NCI-H2171 treated with DMSO at 0.1 percent for 48 hours (cell line): ENCODE measurements at regions not wholly inside any gene's neighbourhood (a gene's known extent, or its start where the extent isn't known, plus 50 kb on each side); places are given as distances from the start of the nearest gene placed in this dataset.
"Not testable (repeated sequence)": the region's sequence is repeated elsewhere in the genome, so short reads cannot be mapped to it uniquely, and the experiment has no call there.

ENCODE experiments used
- DNase-seq: peaks from one replicate; lab custom pipeline; 2025; lab: John Stamatoyannopoulos, UW

DNA sequence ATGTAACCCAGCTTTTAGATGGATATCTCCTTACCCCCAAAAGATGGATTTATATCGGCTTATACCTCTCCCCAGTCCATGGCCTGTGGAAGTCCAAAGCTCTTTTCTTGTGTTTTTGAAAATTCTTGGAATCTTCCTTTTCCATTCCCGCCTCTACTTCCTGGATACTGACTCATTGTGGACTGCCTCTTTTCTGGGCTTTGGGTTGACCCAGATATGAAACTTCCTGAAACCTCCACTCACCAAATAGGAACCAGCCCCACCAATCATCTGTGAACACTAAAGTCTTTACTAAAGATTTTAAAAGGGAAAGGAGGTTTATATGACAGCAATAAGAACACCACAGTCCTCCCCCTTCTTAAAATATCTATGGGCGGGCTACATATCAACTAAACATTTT lies 163.4 kb upstream of the SYN3 start:
- DNase-seq, result no peak

DNA sequence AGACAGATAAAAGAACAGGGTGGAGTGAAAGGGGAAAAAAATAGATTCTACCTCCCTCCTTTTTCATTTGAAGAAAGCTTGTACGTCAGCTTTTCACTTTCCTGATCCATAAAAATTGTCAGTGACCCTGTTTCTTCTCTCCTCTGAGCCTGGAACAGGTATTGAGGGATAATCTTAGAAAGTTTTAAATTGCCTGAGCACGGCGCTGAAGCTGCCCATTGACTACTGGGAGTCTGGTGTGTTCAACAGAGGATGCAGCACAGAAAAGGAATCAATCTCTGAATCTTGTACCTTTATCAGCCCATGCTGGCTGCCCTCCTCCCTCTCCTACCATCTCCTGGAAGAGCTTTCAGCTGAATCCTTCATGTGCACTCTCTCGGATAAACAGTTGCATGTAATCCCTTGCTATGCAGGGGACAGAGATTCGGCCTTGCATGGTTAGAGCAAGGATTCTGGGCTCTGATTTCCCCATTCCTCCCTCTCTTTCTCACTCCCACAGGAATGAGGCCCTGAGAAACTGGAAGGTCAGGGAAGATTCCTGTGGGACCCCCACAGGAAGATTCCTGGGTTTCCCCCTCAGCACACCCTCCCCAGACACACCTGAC lies 162.4 kb upstream of the SYN3 start:
- no peak for DNase-seq

DNA sequence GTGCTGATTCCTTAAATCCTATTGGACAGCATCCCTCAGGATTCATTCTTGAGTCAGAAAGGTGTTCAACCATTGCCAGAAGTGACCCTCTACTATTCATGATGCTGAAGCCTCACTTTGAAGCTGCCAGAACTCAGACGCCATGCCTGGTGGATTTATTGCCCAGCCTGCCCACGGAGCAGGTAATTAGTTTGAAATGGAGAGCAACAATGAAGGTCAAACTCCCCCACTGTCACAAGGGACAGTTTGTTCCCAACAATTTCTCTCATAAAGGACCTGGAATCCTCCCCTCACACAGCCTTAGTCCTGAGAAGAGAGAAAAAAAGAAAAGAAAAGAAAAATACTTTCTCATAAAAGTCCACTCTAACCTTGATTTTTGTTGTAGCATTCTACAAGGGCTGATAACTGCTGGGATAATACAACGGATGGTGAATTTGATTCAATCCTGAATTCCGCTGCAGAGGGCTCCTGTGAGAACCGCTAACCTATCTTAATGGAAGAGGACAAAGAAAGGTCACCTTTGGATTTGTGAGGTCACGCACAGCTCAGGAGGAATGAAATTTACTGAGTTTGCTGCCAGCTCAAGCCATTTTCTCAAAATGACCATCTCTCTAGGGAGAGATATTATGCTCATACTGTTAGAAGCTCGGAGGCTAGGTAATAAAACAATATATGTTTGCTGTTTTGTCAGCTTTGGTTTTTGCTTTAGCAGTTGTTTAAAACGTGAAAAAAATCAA lies 161.6 kb upstream of the SYN3 start:
- DNase-seq, result no peak

DNA sequence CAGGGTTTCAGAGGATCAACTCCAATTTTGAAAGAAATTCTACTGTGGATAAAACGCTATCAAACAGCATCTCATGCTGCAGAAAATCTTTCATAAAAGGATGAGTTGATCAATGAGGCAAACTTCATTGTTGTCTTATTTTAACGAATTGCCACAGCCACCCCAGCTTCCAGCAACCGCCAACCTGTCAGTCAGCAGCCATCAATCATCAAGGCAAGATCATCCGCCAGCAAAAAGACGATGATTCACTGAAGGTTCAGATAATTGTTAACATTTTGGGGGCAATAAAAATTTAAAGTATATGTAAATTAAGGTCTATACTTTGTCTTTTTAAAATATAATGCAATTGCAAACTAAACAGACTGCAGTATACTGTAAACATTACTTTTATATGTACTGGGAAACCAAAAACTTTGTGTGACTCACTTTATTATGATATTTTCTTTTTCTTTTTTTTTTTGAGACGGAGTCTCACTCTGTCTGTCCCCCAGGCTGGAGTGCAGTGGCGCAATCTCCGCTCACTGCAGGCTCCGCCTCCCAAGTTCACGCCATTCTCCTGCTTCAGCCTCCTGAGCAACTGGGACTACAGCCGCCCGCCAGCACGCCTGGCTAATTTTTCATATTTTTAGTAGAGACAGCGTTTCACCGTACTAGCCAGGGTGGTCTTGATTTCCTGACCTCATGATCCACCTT lies 155.3 kb upstream of the SYN3 start:
- DNase-seq, result no peak

DNA sequence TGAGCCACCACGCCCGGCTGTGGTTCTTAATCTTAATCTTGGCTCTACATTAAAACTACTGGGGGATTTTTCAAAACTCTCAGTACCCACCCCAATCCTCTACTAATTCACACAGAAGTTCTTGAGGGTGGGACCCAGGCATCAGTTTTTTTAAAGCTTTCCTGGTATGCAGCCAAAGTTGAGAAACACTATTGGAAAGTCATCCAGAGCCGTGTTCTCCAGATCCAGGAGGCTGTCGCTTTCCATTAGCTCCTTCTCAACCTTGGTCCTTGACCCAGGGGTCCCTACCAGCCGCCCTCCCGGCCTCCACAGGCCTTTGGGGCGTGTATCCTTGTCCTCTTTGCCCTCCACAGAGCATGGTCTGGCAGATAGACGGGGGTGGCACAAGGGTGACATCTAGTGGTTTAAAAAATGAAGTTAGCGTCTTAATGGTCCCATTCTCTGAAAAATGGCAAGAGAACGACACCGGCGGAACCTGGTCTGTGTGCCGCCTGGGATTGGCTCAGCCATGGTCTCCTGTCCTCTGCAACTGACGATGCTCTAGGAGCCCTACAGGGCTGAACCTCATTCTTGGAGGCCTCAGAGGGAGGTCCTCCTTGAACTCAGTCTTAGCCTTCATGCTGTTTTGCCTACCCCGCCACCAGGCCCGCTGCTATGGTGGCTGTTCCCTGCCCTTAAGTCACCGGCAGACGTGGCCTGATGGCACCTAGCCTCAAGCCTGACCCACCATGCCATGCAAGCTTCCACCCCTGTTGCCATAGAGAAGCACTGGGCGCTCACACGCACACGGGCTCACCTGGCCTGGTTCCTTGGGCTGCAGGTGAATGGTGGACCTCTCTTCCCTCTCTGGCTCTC lies 152.0 kb upstream of the SYN3 start:
- DNase-seq, result peak; percentile 74

DNA sequence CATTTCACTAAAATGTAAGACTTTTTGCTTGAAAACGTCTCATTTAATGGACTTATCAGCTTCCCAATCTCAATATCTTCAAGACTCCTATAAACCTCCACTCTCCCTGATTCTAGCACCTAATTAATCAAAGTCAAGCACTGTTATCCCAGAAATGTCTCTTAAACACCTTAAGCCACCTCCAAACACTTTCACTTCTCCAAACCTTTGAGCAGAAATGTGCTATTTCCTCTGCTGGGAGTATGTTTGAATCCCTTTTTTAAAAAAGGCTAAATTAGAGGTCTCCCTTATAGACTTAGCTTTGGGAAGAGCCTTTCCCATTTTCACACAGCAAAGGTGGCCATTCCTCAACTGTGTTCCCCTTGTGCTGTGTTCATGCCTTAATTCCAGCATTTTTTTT lies 146.2 kb upstream of the SYN3 start:
- no peak for DNase-seq

DNA sequence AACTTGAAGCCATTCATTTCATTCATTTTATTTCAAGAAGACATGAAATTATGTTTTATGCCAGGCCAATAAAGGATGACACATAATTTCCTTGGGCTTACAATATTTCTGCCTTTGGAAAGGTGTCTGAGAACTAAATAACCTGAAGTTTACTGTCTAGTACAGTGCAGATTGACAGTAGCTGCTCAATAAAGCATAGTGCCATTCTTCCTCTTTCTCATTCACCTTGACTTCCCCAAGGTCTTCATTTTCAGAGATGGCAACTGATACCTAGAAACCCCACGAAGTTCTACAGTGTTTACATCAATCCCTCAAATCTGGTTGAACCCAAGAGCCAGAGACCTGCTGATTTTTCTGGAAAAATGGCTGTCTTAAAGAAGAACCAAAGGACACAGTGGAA lies 144.3 kb upstream of the SYN3 start:
- DNase-seq, result no peak

DNA sequence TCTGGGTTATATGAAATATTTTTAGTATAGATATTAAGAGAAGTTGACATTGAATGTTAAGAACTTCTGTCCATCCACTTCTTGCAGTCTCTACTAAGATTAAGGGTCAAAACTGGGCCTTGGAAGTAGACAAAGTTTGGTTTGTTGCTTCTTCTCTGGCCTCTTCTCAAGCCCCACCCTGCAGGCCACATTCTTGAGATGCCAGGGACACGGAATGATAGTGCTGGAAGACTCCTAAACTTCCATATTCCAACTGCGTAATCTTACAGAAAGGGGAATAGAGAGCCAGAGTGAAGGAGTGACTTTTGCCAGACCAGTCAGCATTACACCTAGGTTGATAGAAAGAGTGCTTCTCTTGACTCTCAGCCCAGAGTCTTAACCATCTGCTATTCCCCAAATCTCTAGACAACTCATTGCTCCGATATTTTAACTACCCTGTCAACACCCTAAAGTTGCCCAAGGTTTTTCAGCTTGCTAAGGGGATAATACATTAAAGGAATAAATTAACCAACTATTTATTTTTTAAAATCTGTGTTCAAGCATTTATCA lies 136.4 kb upstream of the SYN3 start:
- DNase-seq, result no peak

DNA sequence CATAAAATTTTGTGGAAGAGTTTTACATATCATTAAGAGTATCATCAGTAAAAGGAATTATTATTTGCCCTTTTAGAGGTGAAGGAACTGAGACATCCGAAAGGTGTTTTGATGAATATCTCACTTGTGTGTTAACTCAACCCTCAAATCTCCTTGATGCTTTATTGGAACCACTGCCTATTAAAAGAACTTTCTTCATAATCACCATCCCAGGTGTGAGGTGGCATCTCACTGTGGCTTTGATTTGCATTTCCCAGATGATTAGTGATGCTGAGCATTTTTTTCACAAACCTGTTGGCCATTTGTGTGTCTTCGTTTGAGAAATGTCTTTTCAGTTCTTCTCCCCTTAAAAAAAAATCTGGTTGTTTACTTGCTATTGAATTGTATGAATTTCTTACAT lies 134.0 kb upstream of the SYN3 start:
- no peak for DNase-seq

DNA sequence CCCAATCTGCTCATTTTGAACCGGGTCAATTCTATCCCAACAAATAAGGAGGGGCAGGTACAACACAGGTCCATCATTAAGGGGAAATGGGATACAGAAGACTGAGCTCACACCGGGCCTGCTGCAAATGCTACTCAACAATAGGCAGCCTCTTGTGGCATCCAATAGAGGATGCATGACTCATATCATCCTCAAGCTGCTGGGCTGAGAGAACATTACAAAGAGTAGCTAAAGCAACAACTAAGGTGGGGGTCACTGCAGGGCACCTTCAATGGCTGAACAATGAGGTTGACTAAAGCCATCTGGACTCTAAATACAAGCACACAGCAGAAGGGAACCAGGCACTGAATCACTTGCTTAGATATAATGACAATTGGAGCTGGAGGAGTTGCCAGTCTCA lies 130.1 kb upstream of the SYN3 start:
- DNase-seq, result peak; percentile 17

DNA sequence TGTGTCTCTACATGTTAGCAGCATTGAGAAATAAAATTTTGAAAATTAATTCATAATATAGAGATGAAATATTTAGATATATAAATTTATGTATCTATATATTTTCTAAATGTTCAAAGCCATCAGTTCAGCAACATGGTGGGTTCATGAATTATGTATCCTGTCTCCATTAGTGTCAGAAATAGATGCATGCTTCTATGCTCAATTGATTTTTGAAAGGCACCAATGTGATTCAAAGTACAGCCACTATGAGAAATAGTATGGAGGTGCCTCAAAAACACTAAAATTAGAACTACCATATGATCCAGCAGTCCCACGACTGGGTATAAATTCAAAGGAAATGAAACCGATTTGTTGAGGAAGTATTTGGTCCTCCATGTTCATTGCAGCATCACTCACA lies 128.6 kb upstream of the SYN3 start:
- DNase-seq, result no peak

DNA sequence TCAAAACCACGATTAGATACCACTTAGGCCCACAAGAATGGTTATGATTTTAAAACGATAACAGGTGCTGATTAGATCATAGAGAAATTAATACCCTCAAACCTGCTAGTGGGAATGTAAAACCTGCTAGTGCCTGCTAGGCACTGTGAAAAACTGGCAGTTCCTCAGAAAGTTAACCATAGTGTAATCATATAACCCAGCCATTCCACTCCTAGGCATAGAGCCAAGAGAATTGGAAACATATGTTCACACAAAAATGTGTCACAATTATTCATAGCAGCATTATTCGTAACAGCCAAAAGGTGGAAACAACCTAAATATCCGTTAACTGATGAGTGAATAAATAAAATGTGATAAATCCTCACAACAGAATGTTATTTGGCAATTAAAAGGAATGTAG lies 122.2 kb upstream of the SYN3 start:
- DNase-seq, result peak; percentile 96

DNA sequence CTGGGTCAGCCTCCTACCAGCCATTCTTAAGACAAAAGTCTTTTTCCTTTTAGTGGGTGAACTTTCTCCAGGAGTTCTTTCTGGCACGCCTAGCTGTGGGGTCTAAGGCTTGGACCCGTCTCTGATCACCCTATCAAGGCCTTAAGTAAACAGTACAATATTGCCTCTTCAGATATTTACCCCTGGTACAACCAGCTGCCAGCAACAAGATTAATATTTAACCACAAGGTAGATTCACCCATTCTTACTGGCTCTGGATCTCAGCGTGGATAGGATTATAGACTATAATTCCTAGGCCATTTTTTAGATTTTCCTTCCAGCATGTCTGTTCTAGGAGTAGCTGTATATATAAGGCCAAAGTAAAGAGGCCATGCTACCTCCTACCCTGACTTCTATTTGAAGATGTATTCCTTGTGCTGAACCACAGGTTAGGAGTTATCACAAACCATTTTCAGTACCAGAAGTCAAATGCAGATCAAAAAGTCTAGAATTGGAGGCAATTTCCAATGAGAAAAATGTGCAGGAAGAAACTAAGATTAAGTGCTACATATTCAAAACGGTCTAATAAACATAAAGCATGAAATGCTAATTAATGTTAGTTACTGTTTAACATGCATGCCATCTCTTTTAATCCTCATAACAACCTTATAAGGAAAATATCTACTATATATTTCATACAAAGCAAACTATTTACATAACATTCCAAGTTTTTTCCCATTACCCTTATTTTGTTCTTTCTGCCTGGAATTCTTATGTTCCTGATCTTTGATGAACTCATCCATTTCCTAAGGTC lies 110.0 kb upstream of the SYN3 start:
- no peak for DNase-seq

DNA sequence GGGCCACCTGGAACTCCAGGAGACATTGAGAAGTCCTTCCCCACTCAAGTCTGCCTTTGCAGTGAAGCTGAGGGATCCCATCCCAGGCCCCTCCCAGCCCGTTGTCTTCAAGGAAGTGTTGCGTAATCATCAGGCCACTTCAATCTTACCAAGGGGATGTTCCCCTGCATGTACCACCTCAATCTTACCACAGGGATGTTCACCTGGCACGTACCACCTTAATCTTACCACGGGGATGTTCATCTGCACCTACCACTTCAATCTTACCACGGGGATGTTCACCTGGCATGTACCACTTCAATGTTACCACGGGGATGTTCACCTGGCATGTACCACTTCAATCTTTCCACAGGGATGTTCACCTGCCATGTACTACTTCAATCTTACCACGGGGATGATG lies 108.0 kb upstream of the SYN3 start:
- DNase-seq, result peak; percentile 1

DNA sequence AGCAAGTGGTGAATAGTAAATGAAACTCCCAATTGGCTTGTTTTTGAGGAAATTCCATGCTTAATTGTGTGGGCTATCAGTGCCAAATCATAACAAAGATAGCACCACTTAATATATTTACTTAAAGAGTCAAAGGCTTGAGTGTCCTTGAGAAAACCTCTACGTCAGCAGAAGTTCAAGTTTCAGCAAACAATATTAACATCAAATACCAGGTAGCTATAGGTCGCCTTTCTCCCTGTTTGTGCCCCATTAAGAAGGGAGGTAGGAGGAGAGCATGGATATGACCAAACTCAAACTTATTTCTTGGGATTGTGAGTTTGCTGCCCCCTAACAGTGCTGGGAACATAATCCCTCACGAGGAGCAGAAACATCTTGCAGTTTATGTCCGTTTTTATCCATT lies 105.6 kb upstream of the SYN3 start:
- DNase-seq, result no peak

DNA sequence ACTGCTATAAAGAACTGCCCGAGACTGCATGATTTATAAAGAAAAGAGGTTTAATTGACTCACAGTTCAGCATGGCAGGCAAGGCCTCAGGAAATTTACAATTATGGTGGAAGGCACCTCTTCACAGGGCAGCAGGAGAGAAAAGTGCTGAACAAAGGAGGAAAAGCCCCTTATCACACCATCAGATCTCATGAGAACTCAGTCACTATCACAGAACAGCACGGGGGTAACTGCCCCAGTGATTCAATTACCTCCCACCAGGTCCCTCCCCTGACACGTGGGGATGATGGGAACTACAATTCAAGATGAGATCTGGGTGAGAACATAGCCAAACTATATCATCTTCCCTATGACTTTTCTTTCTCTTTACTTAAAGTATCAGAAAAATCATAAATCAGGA lies 104.0 kb upstream of the SYN3 start:
- no peak for DNase-seq

DNA sequence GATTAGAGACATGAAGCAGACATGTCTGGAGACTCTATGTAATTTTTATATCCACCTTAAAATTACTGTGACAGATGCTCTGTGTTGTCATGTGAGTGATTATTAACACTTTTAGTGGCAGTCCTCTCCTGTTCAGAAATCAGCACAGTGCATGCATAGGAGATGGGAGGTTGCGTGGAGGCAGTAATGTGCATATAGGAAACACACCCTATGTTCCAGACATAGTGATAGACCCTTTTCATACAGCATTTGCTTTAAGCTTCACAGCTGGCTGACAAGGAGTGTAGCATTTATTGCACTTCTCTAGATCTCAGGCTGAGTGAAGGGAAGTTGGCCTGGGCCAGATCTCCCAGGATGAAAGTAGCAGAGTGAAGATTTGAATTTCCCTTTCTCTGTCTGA lies 102.3 kb upstream of the SYN3 start:
- DNase-seq, result peak; percentile 34

DNA sequence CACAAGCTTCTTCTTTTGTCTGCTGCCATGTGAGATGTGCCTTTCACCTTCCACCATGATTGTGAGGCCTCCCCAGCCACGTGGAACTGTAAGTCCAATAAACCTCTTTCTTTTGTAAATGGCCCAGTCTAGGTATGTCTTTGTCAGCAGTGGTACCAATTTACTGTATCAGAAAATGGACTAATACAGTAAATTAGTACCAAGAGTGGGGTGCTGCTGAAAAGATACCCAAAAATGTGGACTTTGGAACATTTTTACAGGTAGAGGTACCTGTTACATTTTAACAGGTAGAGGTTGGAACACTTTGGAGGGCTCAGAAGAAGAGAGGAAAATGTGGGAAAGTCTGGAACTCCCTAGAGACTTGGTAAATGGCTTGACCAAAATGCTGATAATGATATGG lies 96.8 kb upstream of the SYN3 start:
- DNase-seq, result not testable (repeated sequence)

DNA sequence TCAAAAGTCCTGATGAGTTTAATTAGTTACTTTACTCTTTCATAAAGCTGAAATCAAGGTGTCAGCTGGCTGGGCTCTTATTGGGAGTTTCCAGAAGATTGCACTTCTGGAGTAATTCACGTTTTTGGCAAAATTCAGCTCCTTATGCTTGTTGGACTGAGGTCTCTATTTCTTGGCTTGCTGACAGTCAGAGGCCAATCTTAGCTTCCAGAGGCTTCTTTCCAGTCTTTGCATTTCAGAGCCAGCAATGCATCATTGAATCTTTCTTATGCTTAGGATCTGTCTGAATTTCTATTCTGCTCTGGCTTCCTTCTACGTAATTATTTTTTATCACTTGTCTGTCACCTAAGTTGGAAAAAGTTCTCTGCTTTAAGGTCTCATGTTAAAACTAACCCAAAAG lies 91.4 kb upstream of the SYN3 start:
- no peak for DNase-seq

DNA sequence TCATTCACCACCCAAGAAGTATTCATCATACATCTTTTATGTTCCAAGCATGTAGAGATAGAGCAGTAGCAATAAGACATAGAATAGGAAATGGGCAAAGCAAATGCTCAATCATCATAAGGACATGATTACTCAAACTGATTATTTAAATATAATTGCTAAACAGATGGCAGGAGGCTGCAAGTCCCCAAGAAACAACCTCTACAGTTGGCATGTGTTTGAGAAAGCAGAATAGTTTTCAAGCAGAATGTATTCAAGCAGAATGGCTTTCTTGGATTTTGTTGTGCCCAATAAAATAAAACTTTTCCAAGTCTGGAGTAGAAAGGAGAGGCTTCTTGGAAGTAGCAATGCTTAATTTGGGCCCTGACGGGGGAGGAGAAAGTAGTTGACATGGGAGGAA lies 86.5 kb upstream of the SYN3 start:
- DNase-seq, result peak; percentile 2

DNA sequence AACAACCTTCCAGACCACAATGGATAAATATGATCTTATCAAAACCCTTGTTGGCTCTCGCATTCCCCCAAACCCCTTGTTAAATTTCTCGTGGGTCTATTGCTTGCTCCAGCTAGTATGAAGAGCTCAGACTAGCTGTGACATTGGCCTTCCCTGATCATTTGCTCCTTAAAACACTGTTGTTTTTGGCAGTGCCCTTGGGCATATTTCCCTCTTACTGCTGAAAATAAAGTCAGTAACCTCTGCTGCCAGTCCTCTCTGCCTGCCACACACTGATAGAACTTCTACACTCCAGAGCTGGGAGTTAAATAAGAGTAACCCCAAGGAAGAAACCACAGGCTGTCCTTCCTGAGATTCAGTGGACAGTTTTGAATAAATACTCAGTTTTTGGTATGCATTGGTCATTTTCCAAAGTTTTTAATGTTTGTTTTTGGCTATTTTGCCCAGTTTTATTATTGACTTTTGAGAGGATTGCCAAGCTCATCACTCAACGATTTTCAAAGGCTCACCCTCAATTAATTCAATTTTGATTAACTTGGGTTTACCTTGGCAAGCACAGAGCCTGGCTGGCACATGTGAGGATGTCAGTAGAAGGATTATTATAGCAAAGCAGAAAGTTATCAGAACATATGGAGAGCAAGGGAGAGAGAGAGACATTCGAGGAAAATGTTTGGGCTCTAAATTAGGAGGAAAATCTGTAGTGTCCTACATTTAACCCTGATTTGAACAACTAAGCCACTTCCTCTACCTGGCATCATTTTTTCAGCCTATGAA lies 84.3 kb upstream of the SYN3 start:
- DNase-seq, result no peak
